ENCODE measurements at regions not wholly inside any gene's neighbourhood (a gene's known extent, or its start where the extent isn't known, plus 50 kb on each side); places are given as distances from the start of the nearest gene placed in this dataset.
"Not testable (repeated sequence)": the region's sequence is repeated elsewhere in the genome, so short reads cannot be mapped to it uniquely, and the experiment has no call there.

- H3K27ac Mint-ChIP-seq, result no peak overlapping the region
- no peak for DNase-seq
- no peak for TF ChIP-seq CTCF (IDR thresholded peaks at IDR 0.05)
Observed at GRCh38 chr5:67636091-67636490, 439.5 kb upstream of the CD180 start.

GRCh38 chr5:67627079-67627478 lies 430.5 kb upstream of the CD180 start:
- DNase-seq; H3K27me3 Mint-ChIP-seq (ENCODE audit: insufficient read depth); H3K4me1 Mint-ChIP-seq (ENCODE audit: low read depth); H3K36me3 Mint-ChIP-seq (ENCODE audit: low read depth); H3K27ac Mint-ChIP-seq; H3K4me3 Mint-ChIP-seq: not testable (repeated sequence)
- H3K9me3 Mint-ChIP-seq, result peaks cover 13% of the 10 kb centered on the region

More at GRCh38 chr5:67636091-67636490, 439.5 kb upstream of the CD180 start:
- H3K9me3 Mint-ChIP-seq, result peaks cover 14% of the 10 kb centered on the region
- no peaks in the 10 kb centered on the region for H3K4me1 Mint-ChIP-seq (ENCODE audit: low read depth)
- no peak overlapping the region for H3K4me3 Mint-ChIP-seq
- H3K27me3 Mint-ChIP-seq (ENCODE audit: insufficient read depth), result no peaks in the 10 kb centered on the region
- H3K36me3 Mint-ChIP-seq (ENCODE audit: low read depth), result peaks cover 5% of the 10 kb centered on the region; the same call in 1 of the 2 replicates

GRCh38 chr5:67623078-67623477 lies 426.5 kb upstream of the CD180 start:
- no peak for TF ChIP-seq CTCF (IDR thresholded peaks at IDR 0.05)
- Mint-ChIP-seq H3K9me3 (peaks cover 5% of the 10 kb centered on the region), H3K27ac (no peak overlapping the region), H3K4me3 (no peak overlapping the region), H3K36me3 (ENCODE audit: low read depth) (no peaks in the 10 kb centered on the region), H3K4me1 (ENCODE audit: low read depth) (no peaks in the 10 kb centered on the region), H3K27me3 (ENCODE audit: insufficient read depth) (peaks cover 3% of the 10 kb centered on the region)
- no peak for DNase-seq

- Mint-ChIP-seq H3K9me3 (no peaks in the 10 kb centered on the region), H3K4me3 (no peak overlapping the region), H3K36me3 (ENCODE audit: low read depth) (no peaks in the 10 kb centered on the region), H3K27me3 (ENCODE audit: insufficient read depth) (peaks cover 3% of the 10 kb centered on the region), H3K4me1 (ENCODE audit: low read depth) (no peaks in the 10 kb centered on the region), H3K27ac (no peak overlapping the region)
- no peak for DNase-seq
- TF ChIP-seq CTCF (IDR thresholded peaks at IDR 0.05), result no peak
Observed at GRCh38 chr5:67620424-67621397, 424.1 kb upstream of the CD180 start.

- Mint-ChIP-seq H3K36me3 (ENCODE audit: low read depth) (no peaks in the 10 kb centered on the region), H3K27me3 (ENCODE audit: insufficient read depth) (peaks cover 3% of the 10 kb centered on the region; the same call in 1 of the 2 replicates), H3K27ac (no peak overlapping the region), H3K4me1 (ENCODE audit: low read depth) (no peaks in the 10 kb centered on the region), H3K4me3 (no peak overlapping the region), H3K9me3 (no peaks in the 10 kb centered on the region)
- TF ChIP-seq CTCF (IDR thresholded peaks at IDR 0.05), result no peak
- DNase-seq, result no peak
Observed at GRCh38 chr5:67619636-67620035, 423.0 kb upstream of the CD180 start.

GRCh38 chr5:67619235-67619634 lies 422.6 kb upstream of the CD180 start:
- no peak overlapping the region for H3K4me3 Mint-ChIP-seq
- no peaks in the 10 kb centered on the region for H3K4me1 Mint-ChIP-seq (ENCODE audit: low read depth)
- peaks cover 3% of the 10 kb centered on the region; the same call in 1 of the 2 replicates for H3K27me3 Mint-ChIP-seq (ENCODE audit: insufficient read depth)
- DNase-seq, result no peak
- H3K27ac Mint-ChIP-seq, result no peak overlapping the region
- H3K36me3 Mint-ChIP-seq (ENCODE audit: low read depth), result no peaks in the 10 kb centered on the region
- H3K9me3 Mint-ChIP-seq, result no peaks in the 10 kb centered on the region
- no peak for TF ChIP-seq CTCF (IDR thresholded peaks at IDR 0.05)

Measured in HFFc6 (cell line).